SK-N-SH (cell line): ENCODE measurements at regions not wholly inside any gene's neighbourhood (a gene's known extent, or its start where the extent isn't known, plus 50 kb on each side); places are given as distances from the start of the nearest gene placed in this dataset.

Experiments
- EP300 ChIP-seq, 2 experiments: IDR thresholded peaks; 2 replicates each; pipeline versions ENCODE4 v1.4.0 to v1.6.1; 2012; ENCODE audit warnings: borderline replicate concordance in 1 of 2, low read depth in 1 of 2, low read length in 1 of 2
- FOXM1 ChIP-seq: IDR thresholded peaks from 2 replicates; pipeline ENCODE4 v1.4.0; 2012; ENCODE audit warnings: low read depth, mild to moderate bottlenecking
- TAF1 ChIP-seq: IDR thresholded peaks from 2 replicates; pipeline ENCODE4 v1.6.1; 2012; ENCODE audit warnings: low read depth, mild to moderate bottlenecking, low read length, moderate library complexity, borderline replicate concordance

DNA sequence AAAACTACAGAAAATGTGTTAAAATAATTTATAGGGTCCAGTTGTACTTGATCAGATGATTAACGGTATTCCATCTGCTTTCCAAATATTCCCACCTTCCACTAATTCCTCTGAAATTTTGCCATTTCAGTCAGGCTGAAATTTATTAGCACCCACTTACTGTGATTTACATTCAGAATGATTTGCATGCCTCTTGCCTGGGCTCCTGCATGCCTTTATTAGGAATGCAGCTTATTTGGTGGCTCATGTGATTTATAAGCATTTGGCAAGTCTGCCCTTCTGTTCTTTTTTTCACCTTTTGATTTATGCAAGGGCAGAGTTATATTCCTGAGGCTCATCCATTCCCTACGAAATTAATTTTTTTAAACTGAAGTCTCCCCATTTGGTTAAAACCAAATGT lies 1594.5 kb upstream of the PIK3C3 start:
- TF ChIP-seq FOXM1 = no peak
- no peak for TF ChIP-seq TAF1
- no peak for TF ChIP-seq EP300 (IDR thresholded peaks at IDR 0.05; ENCODE audit: borderline replicate concordance in 1 of 2, low read depth in 1 of 2, low read length in 1 of 2)
